Peyer's patch (tissue), 4 donors: ENCODE measurements at regions not wholly inside any gene's neighbourhood (a gene's known extent, or its start where the extent isn't known, plus 50 kb on each side); places are given as distances from the start of the nearest gene placed in this dataset.

Experiments used
- CTCF ChIP-seq, 6 experiments: fragments of 450-650 bp in 4 of 6; fragments of 200-600 bp in 2 of 6; sonication (generic) in 1 of 6; IDR thresholded peaks; one replicate each; pipeline ENCODE4 v1.5.1; 2017 to 2019; ENCODE audit warnings: antibody characterized with exemption in 6 of 6, mild to moderate bottlenecking in 3 of 6, moderate library complexity in 1 of 6
- POLR2A ChIP-seq, 2 donors: fragments of 450-650 bp; IDR thresholded peaks; one replicate each; pipeline ENCODE4 v1.5.1; 2017; ENCODE audit warnings: antibody characterized with exemption in 2 of 2, mild to moderate bottlenecking in 2 of 2, moderate library complexity in 2 of 2

- TF ChIP-seq CTCF (IDR thresholded peaks at IDR 0.05) (no peak), POLR2A (IDR thresholded peaks at IDR 0.05) (no peak)
These were observed 1228.3 kb upstream of the PCDH20 start for GRCh38 chr13:62643799-62644524.
